ENCODE measurements at regions not wholly inside any gene's neighbourhood (a gene's known extent, or its start where the extent isn't known, plus 50 kb on each side); places are given as distances from the start of the nearest gene placed in this dataset.

DNA sequence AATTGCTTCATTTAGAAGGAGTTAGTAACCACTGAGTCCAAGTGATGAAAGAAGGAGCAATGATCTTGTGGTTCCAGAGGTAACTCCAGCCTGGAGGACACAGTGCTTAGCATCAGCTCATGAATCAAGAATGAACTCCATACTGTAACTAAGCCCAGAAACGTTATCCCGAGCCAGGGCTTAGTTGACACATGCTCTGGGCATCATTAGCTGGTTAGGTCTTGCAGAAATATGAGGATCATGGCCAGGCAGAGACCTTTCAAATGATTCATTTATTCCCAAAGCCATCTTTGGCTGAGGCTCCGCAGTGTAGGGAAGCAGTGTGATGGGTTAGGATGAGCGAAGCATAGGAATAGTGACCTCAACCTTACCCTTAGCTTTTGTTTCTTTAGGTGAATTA is 277.4 kb downstream of the FAM76B start:
- no peak overlapping the region for H3K4me3 ChIP-seq
- TF ChIP-seq, protein P1, sequence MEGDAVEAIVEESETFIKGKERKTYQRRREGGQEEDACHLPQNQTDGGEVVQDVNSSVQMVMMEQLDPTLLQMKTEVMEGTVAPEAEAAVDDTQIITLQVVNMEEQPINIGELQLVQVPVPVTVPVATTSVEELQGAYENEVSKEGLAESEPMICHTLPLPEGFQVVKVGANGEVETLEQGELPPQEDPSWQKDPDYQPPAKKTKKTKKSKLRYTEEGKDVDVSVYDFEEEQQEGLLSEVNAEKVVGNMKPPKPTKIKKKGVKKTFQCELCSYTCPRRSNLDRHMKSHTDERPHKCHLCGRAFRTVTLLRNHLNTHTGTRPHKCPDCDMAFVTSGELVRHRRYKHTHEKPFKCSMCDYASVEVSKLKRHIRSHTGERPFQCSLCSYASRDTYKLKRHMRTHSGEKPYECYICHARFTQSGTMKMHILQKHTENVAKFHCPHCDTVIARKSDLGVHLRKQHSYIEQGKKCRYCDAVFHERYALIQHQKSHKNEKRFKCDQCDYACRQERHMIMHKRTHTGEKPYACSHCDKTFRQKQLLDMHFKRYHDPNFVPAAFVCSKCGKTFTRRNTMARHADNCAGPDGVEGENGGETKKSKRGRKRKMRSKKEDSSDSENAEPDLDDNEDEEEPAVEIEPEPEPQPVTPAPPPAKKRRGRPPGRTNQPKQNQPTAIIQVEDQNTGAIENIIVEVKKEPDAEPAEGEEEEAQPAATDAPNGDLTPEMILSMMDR (IDR thresholded peaks at IDR 0.05): no peak
- no peak overlapping the region for H3K9ac ChIP-seq (ENCODE audit: low read depth in 2 of 2, low read length in 2 of 2)
- DNase-seq: peak; percentile 25
- H3K9me3 ChIP-seq: no peaks in the 10 kb centered on the region
- no peaks in the 10 kb centered on the region for H3K36me3 ChIP-seq
- H3K27me3 ChIP-seq: no peaks in the 10 kb centered on the region
- peak overlapping the region; percentile 37 for H3K27ac ChIP-seq
- intact Hi-C loops (cut with DNase I): no loop called here
- no peaks in the 10 kb centered on the region for H3K4me1 ChIP-seq

DNA sequence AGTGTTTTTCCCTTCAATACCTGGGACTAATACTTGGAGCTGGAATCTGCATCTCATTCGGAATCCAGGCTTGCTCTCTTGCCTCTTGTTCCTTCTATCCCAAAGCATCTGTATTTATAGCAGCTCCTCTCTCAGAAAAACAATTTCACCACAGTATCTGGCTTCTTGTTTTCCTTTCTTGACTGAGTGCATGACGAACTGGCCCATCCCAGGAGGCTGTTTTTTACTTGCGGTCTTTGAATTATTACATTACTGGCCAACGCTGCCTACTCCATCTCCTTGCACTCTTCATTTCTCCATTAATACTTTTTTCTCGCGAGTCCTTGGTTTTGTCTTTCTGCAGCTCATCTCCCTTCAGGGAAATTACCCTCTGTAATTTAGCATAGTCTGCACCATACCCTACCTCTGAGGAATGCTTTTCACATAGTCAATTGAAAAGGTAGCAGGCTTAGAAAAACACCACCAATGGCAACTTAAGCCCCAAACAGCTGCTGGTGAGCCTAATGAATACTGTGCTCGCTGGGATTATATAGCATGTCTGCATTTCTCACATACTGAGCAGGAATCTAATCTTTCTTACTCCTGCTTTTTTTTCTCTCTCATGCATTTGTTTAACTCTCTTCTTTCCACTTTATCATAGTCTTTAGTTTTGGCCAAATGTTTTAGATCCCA is 277.4 kb upstream of the SESN3 start:
- intact Hi-C loops (cut with DNase I): no loop called here
- TF ChIP-seq, protein P1 (IDR thresholded peaks at IDR 0.05): no peak
- Histone ChIP-seq H3K27me3 (no peaks in the 10 kb centered on the region), H3K36me3 (no peaks in the 10 kb centered on the region), H3K4me3 (no peak overlapping the region), H3K9me3 (no peaks in the 10 kb centered on the region), H3K9ac (ENCODE audit: low read depth in 2 of 2, low read length in 2 of 2) (no peak overlapping the region), H3K27ac (no peak overlapping the region), H3K4me1 (no peaks in the 10 kb centered on the region)
- no peak for DNase-seq

DNA sequence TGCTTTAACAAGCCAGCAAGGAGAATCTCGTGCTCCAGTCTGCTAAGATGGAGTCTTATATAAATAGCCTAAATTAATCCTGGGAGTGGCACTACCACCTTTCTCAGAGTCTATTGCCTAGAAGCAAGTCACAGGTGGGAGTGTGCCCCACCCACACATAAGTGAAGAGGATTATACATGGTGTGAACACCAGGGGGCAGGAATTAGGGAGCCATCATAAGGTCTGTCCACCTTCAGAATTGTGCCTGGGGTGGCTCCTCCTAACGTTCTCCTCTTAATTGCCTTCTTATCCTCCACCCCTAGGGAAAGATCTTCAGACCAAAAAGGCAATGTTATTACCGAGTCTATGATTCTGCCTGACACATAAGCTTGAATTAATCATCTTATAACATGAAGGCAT is 276.8 kb upstream of the SESN3 start:
- intact Hi-C loops (cut with DNase I): no loop called here
- TF ChIP-seq, protein P1 (IDR thresholded peaks at IDR 0.05): no peak

DNA sequence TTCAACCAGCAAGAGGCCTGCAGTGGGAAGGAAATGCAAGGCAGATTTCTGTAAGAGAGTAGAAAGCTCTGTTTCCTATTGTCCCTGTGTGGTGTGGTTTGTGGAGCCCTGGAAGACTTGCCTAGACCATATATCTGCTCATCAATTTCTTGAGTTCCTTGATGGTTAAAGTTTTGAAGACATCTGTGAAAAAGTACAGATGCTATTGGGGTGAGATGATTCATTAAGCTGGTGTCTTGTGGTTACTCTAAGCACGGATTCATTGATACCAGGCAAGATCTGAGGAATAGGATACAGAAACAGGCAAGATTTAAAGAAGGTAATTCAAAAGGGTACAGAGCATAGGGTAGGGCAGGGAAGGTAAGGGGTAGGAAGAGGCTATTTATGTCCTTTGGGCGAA is 275.8 kb upstream of the SESN3 start:
- Histone ChIP-seq H3K36me3 (no peaks in the 10 kb centered on the region), H3K27ac (no peak overlapping the region), H3K27me3 (no peaks in the 10 kb centered on the region), H3K4me1 (no peaks in the 10 kb centered on the region), H3K9me3 (no peaks in the 10 kb centered on the region), H3K4me3 (no peak overlapping the region), H3K9ac (ENCODE audit: low read depth in 2 of 2, low read length in 2 of 2) (no peak overlapping the region)
- intact Hi-C loops (cut with DNase I): no loop called here
- TF ChIP-seq, protein P1 (IDR thresholded peaks at IDR 0.05): no peak
- no peak for DNase-seq

More for the DNA sequence above, 276.8 kb upstream of the SESN3 start:
- no peaks in the 10 kb centered on the region for H3K36me3 ChIP-seq
- no peak overlapping the region for H3K4me3 ChIP-seq
- DNase-seq: no peak
- H3K27me3 ChIP-seq: no peaks in the 10 kb centered on the region
- H3K9me3 ChIP-seq: no peaks in the 10 kb centered on the region
- no peak overlapping the region for H3K27ac ChIP-seq
- no peaks in the 10 kb centered on the region for H3K4me1 ChIP-seq
- H3K9ac ChIP-seq (ENCODE audit: low read depth in 2 of 2, low read length in 2 of 2): no peak overlapping the region

DNA sequence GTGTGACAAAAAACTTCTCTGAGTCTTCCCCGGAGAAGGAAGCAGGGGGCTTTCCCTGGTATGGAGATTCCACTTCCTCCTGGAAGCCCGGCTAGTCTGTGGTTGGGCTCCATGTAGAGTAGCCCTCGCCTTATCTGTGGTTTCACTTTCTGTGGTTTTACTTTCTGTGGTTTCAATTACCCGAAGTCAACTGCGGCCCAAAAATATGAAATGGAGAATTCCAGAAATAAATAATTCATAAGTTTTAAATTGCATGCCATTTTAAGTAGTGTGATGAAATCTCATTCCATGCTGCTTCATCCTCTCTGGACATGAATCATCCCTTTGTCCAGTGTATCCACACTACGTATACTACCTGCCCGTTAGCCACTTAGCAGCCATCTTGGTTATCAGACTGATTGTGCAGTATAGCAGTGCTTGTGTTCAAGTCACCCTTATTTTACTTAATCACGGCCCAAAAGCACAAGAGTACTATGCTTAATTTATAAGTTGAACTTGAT is 275.0 kb upstream of the SESN3 start:
- no peaks in the 10 kb centered on the region for H3K36me3 ChIP-seq
- no peak for DNase-seq
- H3K9ac ChIP-seq (ENCODE audit: low read depth in 2 of 2, low read length in 2 of 2): no peak overlapping the region
- intact Hi-C loops (cut with DNase I): no loop called here
- no peaks in the 10 kb centered on the region for H3K9me3 ChIP-seq
- no peak overlapping the region for H3K4me3 ChIP-seq
- TF ChIP-seq, protein P1 (IDR thresholded peaks at IDR 0.05): no peak
- H3K4me1 ChIP-seq: no peaks in the 10 kb centered on the region
- H3K27ac ChIP-seq: no peak overlapping the region
- H3K27me3 ChIP-seq: no peaks in the 10 kb centered on the region

All from colonic mucosa (tissue), 4 donors.